HEK293T (cell line): ENCODE measurements at regions not wholly inside any gene's neighbourhood (a gene's known extent, or its start where the extent isn't known, plus 50 kb on each side); places are given as distances from the start of the nearest gene placed in this dataset.

Source experiments
- FOXA1 ChIP-seq: fragments of 450-650 bp; IDR thresholded peaks from 2 replicates; pipeline ENCODE4 v1.6.1; 2016; ENCODE audit warnings: mild to moderate bottlenecking
- PKNOX1 ChIP-seq: fragments of 450-650 bp; IDR thresholded peaks from 2 replicates; pipeline ENCODE4 v1.6.1; 2016
- TARDBP ChIP-seq: fragments of 450-650 bp; IDR thresholded peaks from 2 replicates; pipeline ENCODE4 v1.6.1; 2016
- ZNF384 ChIP-seq: fragments of 450-650 bp; IDR thresholded peaks from 2 replicates; pipeline ENCODE4 v1.6.1; 2016

GRCh38 chr11:104783241-104783640 lies 115.0 kb downstream of the CASP12 start:
- TF ChIP-seq FOXA1 = no peak
- no peak for TF ChIP-seq ZNF384
- TF ChIP-seq TARDBP = no peak
- no peak for TF ChIP-seq PKNOX1
